H1 (cell line): ENCODE measurements at regions not wholly inside any gene's neighbourhood (a gene's known extent, or its start where the extent isn't known, plus 50 kb on each side); places are given as distances from the start of the nearest gene placed in this dataset.

Experiments
- MAFK ChIP-seq: IDR thresholded peaks from 2 replicates; pipeline ENCODE4 v1.6.1; 2012; ENCODE audit warnings: low read depth, mild to moderate bottlenecking, improper control_type of control experiment, low read length
- POLR2A ChIP-seq, 2 experiments: IDR thresholded peaks; 1 replicate in 1 of 2; 2 replicates in 1 of 2; pipeline ENCODE4 v1.6.1; 2011; ENCODE audit warnings: low read depth in 2 of 2, low read length in 2 of 2, mild to moderate bottlenecking in 2 of 2; ENCODE audit errors: control extremely low read depth in 1 of 2
- POLR2AphosphoS5 ChIP-seq: IDR thresholded peaks from 2 replicates; pipeline ENCODE4 v1.6.1; 2011; ENCODE audit warnings: low read depth, low read length

GRCh38 chr10:121305066-121305465 lies 293.2 kb downstream of the FGFR2 start:
- TF ChIP-seq POLR2AphosphoS5 (no peak), POLR2A (IDR thresholded peaks at IDR 0.05; ENCODE audit: control extremely low read depth in 1 of 2, low read depth in 2 of 2, low read length in 2 of 2) (no peak), MAFK (no peak)
